Psoas muscle (tissue), 7 donors: ENCODE measurements at regions not wholly inside any gene's neighbourhood (a gene's known extent, or its start where the extent isn't known, plus 50 kb on each side); places are given as distances from the start of the nearest gene placed in this dataset.

Experiments used
- ATAC-seq, 4 donors: fragments of 200-7000 bp; cut with Tn5 transposase; one replicate each; pipeline ENCODE4 v1.9.1; 2020; ENCODE audit warnings: moderate library complexity in 3 of 4, mild to moderate bottlenecking in 2 of 4
- DNase-seq, 2 donors: peaks; one replicate each; pipeline ENCODE4 v3.0.0-alpha.2; 2020
- H3K27ac ChIP-seq: fragments of 200-600 bp; one replicate; pipeline ENCODE4 v1.8.0; 2022
- H3K27me3 ChIP-seq, 3 donors: fragments of 200-600 bp in 1 of 3; one replicate each; pipeline versions ENCODE4 v1.6.1 to v1.8.0; 2013 to 2022; ENCODE audit warnings: low read length in 2 of 3, mild to moderate bottlenecking in 2 of 3, moderate library complexity in 1 of 3; ENCODE audit not compliant: insufficient read depth in 3 of 3
- H3K36me3 ChIP-seq, 2 donors: fragments of 200-600 bp in 1 of 2; one replicate each; pipeline versions ENCODE4 v1.6.1 to v1.8.0; 2013 to 2022; ENCODE audit warnings: low read depth in 1 of 2, mild to moderate bottlenecking in 1 of 2, moderate library complexity in 1 of 2; ENCODE audit not compliant: insufficient read depth in 1 of 2
- H3K4me1 ChIP-seq: fragments of 200-600 bp; one replicate; pipeline ENCODE4 v1.8.0; 2022
- H3K4me3 ChIP-seq: fragments of 200-600 bp; one replicate; pipeline ENCODE4 v1.8.0; 2022; ENCODE audit warnings: mild to moderate bottlenecking
- H3K9me3 ChIP-seq: fragments of 200-600 bp; one replicate; pipeline ENCODE4 v1.8.0; 2022
- WGBS, 3 donors: extraction: QIAGEN DNeasy Blood & Tissue Kit; methylation state at CpG; one replicate each; pipeline versions ENCODE4 v1.1.6 to v1.1.7; 2013; 5-methylcytosine and 5-hydroxymethylcytosine counted together
- intact Hi-C, 2 donors: fragments of 100-400 bp; cut with DNase I; formaldehyde crosslinking; loops; one replicate each; pipeline versions ENCODE4 v1.11.0 to v1.14.2; 2022
- TF ChIP-seq, protein P1 (sequence below): fragments of 200-600 bp; IDR thresholded peaks from one replicate; pipeline ENCODE4 v1.8.0; 2022; ENCODE audit warnings: antibody characterized with exemption
- donor health status: healthy with polysubstance abuse.
- donor health status: DM: no; HTN: no; CAD: no; lungs with moderate emphysema.
- donor health status: Bipolar disorder and iron deficiency.
- donor health status: healthy.
- donor health status: DM: yes; HTN: yes; CAD: no.
- donor health status: DM: no; HTN: no; CAD: no.
- donor health status: DM: yes; HTN: yes; CAD: no.

DNA sequence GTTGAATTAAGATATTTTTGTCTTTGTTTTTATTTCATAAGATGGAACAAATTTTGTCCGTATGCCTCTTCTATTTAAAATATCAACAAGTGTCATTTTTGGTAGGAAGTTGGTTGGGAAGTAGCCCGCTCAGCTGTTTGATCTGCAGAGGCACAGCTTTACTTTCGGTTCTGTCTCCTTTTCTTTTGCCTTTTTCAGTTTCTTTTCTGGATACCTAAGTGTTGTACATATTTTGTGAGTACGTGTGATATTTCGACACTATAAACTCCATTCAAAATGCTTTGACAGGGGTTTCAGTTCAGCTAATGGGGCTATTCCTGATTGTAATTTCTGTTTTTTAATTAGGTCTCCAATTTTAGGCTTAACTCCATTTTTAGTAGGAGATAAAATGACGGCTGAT lies 1785.0 kb upstream of the LRRTM1 start:
- Histone ChIP-seq H3K27ac (no peak overlapping the region), H3K36me3 (no peaks in the 10 kb centered on the region), H3K27me3 (no peaks in the 10 kb centered on the region), H3K4me1 (no peaks in the 10 kb centered on the region), H3K4me3 (no peak overlapping the region), H3K9me3 (no peaks in the 10 kb centered on the region)
- intact Hi-C loops = no loop called here
- 55 to 71% (median 66%) methylated on average over 6 of the region's 6 CpGs for WGBS, 3 donors
- DNase-seq (no peak), ATAC-seq (no peak)
- TF ChIP-seq, protein P1, sequence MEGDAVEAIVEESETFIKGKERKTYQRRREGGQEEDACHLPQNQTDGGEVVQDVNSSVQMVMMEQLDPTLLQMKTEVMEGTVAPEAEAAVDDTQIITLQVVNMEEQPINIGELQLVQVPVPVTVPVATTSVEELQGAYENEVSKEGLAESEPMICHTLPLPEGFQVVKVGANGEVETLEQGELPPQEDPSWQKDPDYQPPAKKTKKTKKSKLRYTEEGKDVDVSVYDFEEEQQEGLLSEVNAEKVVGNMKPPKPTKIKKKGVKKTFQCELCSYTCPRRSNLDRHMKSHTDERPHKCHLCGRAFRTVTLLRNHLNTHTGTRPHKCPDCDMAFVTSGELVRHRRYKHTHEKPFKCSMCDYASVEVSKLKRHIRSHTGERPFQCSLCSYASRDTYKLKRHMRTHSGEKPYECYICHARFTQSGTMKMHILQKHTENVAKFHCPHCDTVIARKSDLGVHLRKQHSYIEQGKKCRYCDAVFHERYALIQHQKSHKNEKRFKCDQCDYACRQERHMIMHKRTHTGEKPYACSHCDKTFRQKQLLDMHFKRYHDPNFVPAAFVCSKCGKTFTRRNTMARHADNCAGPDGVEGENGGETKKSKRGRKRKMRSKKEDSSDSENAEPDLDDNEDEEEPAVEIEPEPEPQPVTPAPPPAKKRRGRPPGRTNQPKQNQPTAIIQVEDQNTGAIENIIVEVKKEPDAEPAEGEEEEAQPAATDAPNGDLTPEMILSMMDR = no peak

DNA sequence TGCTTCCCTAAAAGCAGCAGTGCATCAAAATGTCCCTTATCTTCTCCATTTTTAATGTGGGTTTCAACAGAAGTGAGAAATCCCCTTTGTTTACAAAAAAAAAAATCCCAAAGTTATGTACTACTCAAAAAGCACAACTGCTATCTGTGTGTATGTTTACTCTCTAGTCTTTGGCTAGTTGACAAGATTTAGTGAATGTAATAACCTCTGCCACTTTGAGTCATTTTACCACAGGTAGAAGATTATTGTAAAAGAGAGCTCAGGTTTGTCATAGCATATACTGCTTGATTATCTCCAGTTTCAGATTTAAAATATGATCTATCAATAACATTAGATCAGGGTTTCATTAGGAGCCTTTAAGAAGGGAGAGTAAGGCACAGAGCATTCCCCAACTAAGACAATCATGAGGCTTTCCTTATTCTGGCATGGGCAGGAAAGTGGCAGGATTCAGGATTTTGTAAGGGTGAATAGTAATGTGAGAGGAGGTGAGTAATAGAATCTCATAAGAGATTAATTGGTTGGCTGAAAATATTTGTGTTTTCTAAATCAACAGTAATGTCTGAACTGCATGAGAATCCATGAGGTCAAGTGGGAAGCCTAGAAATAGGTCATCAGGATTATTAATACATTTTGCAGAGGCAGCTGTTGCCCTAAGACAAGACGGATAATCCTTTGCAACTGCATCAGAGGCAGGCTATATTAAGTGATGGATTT lies 1780.3 kb upstream of the LRRTM1 start:
- 39 to 48% (median 45%) methylated on average over 1 of the region's 1 CpG for WGBS, 3 donors
- Histone ChIP-seq H3K27ac (no peak overlapping the region), H3K36me3 (no peaks in the 10 kb centered on the region), H3K4me1 (no peaks in the 10 kb centered on the region), H3K4me3 (no peak overlapping the region), H3K9me3 (no peaks in the 10 kb centered on the region), H3K27me3 (no peaks in the 10 kb centered on the region)
- intact Hi-C loops = no loop called here
- no peak for ATAC-seq
- TF ChIP-seq, protein P1 = no peak
- no peak for DNase-seq

DNA sequence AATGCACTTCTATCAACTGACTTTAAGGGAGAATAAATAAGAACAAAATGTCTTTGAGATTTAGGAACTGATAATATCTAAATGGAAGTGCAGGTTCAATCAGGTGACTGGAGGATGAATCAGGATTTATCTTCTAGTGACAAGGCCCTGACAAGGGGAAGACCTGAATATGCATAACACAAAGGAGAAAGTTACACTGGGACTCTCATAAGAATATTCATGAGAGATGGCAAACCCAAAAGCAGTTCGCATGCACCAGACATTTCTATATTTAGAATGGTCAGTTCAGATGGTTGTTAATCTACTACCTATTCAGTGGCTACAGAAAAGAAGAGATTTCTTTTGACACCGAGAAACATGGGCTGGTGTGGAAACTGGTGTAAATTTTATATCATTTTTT lies 1771.3 kb upstream of the LRRTM1 start:
- intact Hi-C loops = no loop called here

DNA sequence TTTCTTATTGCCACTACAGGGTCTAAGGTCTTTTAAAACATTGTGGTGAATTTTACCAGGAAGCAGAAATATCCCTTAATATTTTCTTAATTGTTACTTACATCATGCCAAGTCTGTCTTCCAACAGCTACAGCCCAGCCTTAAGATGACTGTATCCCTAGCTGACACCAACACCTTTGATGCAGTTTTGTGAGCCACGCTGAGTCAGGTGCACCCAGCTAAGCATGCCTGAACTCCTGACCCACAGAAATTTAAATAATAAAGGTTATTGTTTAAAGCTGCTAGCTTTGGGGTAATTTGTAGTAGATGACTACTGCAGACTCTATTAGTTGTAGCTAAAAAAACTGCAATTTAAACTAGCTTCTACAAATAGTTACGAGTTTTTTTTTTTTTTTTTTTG lies 1757.9 kb upstream of the LRRTM1 start:
- ATAC-seq (no peak), DNase-seq (no peak)
- Histone ChIP-seq H3K36me3 (no peaks in the 10 kb centered on the region), H3K27ac (no peak overlapping the region), H3K9me3 (no peaks in the 10 kb centered on the region), H3K4me1 (no peaks in the 10 kb centered on the region), H3K4me3 (no peak overlapping the region), H3K27me3 (no peaks in the 10 kb centered on the region)
- intact Hi-C loops = no loop called here
- TF ChIP-seq, protein P1 = no peak
- WGBS, 3 donors = 35 to 57% (median 51%) methylated on average over 2 of the region's 2 CpGs

More for the DNA sequence above, 1771.3 kb upstream of the LRRTM1 start:
- Histone ChIP-seq H3K27me3 (no peaks in the 10 kb centered on the region), H3K4me3 (no peak overlapping the region), H3K27ac (no peak overlapping the region), H3K9me3 (peaks cover 10% of the 10 kb centered on the region), H3K4me1 (no peaks in the 10 kb centered on the region), H3K36me3 (no peaks in the 10 kb centered on the region)
- TF ChIP-seq, protein P1 = no peak
- WGBS, 3 donors = 82 to 92% (median 85%) methylated on average over 2 of the region's 2 CpGs
- DNase-seq (no peak), ATAC-seq (no peak)

DNA sequence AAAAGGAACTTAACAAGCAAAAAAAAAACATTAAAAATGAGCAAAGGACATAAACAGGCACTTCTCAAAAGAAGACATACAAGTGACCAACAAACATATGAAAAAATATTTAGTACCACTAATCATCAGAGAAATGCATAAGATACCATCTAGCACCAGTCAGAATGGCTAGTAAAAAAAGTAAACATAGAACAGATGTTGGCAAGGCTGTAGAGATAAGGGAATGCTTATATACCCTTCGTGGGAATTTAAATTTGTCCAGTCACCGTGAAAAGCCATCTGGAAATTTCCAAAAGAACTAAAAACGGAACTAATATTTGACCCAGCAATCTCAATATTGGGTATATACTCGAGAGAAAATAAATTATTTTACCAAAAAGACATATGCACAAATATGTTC lies 1751.3 kb upstream of the LRRTM1 start:
- TF ChIP-seq, protein P1 = no peak
- no peak overlapping the region for H3K4me3 ChIP-seq
- WGBS, 3 donors = 43 to 48% (median 47%) methylated on average over 4 of the region's 4 CpGs
- no peak for DNase-seq
- no peaks in the 10 kb centered on the region for H3K4me1 ChIP-seq
- H3K36me3 ChIP-seq = no peaks in the 10 kb centered on the region
- no peak for ATAC-seq
- intact Hi-C loops = no loop called here
- no peaks in the 10 kb centered on the region for H3K27me3 ChIP-seq
- H3K27ac ChIP-seq = no peak overlapping the region
- H3K9me3 ChIP-seq = no peaks in the 10 kb centered on the region
